Peyer's patch (tissue), 4 donors: ENCODE measurements at regions not wholly inside any gene's neighbourhood (a gene's known extent, or its start where the extent isn't known, plus 50 kb on each side); places are given as distances from the start of the nearest gene placed in this dataset.

Experiments used
- CTCF ChIP-seq, 6 experiments: fragments of 450-650 bp in 4 of 6; fragments of 200-600 bp in 2 of 6; sonication (generic) in 1 of 6; IDR thresholded peaks; one replicate each; pipeline ENCODE4 v1.5.1; 2017 to 2019; ENCODE audit warnings: antibody characterized with exemption in 6 of 6, mild to moderate bottlenecking in 3 of 6, moderate library complexity in 1 of 6
- POLR2A ChIP-seq, 2 donors: fragments of 450-650 bp; IDR thresholded peaks; one replicate each; pipeline ENCODE4 v1.5.1; 2017; ENCODE audit warnings: antibody characterized with exemption in 2 of 2, mild to moderate bottlenecking in 2 of 2, moderate library complexity in 2 of 2

GRCh38 chr7:85456254-85456653 lies 269.4 kb upstream of the SEMA3D start:
- no peak for TF ChIP-seq CTCF (IDR thresholded peaks at IDR 0.05)
- TF ChIP-seq POLR2A (IDR thresholded peaks at IDR 0.05): no peak
